ENCODE measurements at regions not wholly inside any gene's neighbourhood (a gene's known extent, or its start where the extent isn't known, plus 50 kb on each side); places are given as distances from the start of the nearest gene placed in this dataset.

GRCh38 chr3:159844801-159845261 lies 143.8 kb upstream of the IL12A start:
- TF ChIP-seq EZH2 (IDR thresholded peaks at IDR 0.05; ENCODE audit: low read depth, unreplicated experiment) (no peak), CTCF (conservative IDR thresholded peaks at IDR 0.05; ENCODE audit: low read depth in 2 of 2) (no peak), EZH2phosphoT487 (IDR thresholded peaks at IDR 0.05; ENCODE audit: unreplicated experiment) (no peak), POLR2AphosphoS5 (IDR thresholded peaks at IDR 0.05; ENCODE audit: low read depth) (no peak), REST (IDR thresholded peaks at IDR 0.05; ENCODE audit: unreplicated experiment) (no peak), CREB1 (CRISPR knock-in tag; IDR thresholded peaks at IDR 0.05; ENCODE audit: low read depth) (no peak), JUNB (IDR thresholded peaks at IDR 0.05; ENCODE audit: unreplicated experiment) (no peak), ZNF114 (CRISPR knock-in tag; IDR thresholded peaks at IDR 0.05) (no peak), STAT1 (IDR thresholded peaks at IDR 0.05; ENCODE audit: unreplicated experiment) (no peak)
- TF ChIP-seq, protein P1, sequence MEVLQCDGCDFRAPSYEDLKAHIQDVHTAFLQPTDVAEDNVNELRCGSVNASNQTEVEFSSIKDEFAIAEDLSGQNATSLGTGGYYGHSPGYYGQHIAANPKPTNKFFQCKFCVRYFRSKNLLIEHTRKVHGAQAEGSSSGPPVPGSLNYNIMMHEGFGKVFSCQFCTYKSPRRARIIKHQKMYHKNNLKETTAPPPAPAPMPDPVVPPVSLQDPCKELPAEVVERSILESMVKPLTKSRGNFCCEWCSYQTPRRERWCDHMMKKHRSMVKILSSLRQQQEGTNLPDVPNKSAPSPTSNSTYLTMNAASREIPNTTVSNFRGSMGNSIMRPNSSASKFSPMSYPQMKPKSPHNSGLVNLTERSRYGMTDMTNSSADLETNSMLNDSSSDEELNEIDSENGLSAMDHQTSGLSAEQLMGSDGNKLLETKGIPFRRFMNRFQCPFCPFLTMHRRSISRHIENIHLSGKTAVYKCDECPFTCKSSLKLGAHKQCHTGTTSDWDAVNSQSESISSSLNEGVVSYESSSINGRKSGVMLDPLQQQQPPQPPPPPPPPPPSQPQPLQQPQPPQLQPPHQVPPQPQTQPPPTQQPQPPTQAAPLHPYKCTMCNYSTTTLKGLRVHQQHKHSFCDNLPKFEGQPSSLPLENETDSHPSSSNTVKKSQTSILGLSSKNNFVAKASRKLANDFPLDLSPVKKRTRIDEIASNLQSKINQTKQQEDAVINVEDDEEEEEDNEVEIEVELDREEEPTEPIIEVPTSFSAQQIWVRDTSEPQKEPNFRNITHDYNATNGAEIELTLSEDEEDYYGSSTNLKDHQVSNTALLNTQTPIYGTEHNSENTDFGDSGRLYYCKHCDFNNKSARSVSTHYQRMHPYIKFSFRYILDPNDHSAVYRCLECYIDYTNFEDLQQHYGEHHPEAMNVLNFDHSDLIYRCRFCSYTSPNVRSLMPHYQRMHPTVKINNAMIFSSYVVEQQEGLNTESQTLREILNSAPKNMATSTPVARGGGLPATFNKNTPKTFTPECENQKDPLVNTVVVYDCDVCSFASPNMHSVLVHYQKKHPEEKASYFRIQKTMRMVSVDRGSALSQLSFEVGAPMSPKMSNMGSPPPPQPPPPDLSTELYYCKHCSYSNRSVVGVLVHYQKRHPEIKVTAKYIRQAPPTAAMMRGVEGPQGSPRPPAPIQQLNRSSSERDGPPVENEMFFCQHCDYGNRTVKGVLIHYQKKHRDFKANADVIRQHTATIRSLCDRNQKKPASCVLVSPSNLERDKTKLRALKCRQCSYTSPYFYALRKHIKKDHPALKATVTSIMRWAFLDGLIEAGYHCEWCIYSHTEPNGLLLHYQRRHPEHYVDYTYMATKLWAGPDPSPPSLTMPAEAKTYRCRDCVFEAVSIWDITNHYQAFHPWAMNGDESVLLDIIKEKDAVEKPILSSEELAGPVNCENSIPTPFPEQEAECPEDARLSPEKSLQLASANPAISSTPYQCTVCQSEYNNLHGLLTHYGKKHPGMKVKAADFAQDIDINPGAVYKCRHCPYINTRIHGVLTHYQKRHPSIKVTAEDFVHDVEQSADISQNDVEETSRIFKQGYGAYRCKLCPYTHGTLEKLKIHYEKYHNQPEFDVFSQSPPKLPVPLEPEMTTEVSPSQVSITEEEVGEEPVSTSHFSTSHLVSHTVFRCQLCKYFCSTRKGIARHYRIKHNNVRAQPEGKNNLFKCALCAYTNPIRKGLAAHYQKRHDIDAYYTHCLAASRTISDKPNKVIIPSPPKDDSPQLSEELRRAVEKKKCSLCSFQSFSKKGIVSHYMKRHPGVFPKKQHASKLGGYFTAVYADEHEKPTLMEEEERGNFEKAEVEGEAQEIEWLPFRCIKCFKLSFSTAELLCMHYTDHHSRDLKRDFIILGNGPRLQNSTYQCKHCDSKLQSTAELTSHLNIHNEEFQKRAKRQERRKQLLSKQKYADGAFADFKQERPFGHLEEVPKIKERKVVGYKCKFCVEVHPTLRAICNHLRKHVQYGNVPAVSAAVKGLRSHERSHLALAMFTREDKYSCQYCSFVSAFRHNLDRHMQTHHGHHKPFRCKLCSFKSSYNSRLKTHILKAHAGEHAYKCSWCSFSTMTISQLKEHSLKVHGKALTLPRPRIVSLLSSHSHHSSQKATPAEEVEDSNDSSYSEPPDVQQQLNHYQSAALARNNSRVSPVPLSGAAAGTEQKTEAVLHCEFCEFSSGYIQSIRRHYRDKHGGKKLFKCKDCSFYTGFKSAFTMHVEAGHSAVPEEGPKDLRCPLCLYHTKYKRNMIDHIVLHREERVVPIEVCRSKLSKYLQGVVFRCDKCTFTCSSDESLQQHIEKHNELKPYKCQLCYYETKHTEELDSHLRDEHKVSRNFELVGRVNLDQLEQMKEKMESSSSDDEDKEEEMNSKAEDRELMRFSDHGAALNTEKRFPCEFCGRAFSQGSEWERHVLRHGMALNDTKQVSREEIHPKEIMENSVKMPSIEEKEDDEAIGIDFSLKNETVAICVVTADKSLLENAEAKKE (CRISPR knock-in tag; IDR thresholded peaks at IDR 0.05) = no peak
